DND-41 (cell line): ENCODE measurements at regions not wholly inside any gene's neighbourhood (a gene's known extent, or its start where the extent isn't known, plus 50 kb on each side); places are given as distances from the start of the nearest gene placed in this dataset.

Source experiments
- ATAC-seq: fragments of 200-7000 bp; cut with Tn5 transposase; 3 replicates; pipeline ENCODE4 v1.9.1; 2021; ENCODE audit warnings: low read depth; ENCODE audit not compliant: insufficient read depth
- DNase-seq: peaks from one replicate; pipeline ENCODE4 v3.0.0-alpha.2; 2020
- H2AFZ ChIP-seq: 2 replicates; pipeline ENCODE4 v1.6.0; 2012; ENCODE audit warnings: low read depth, low read length
- H3K27ac ChIP-seq: 2 replicates; pipeline ENCODE4 v1.5.1; 2012; ENCODE audit warnings: low read length, inconsistent platforms
- H3K27me3 ChIP-seq: fragments of 200-600 bp; sonication (generic); 2 replicates; pipeline ENCODE4 v1.6.0; 2012; ENCODE audit warnings: low read length, mild to moderate bottlenecking, inconsistent platforms; ENCODE audit not compliant: insufficient read depth, poor library complexity
- H3K36me3 ChIP-seq: 2 replicates; pipeline ENCODE4 v1.5.1; 2012; ENCODE audit warnings: low read length, inconsistent platforms; ENCODE audit not compliant: insufficient read depth
- H3K4me1 ChIP-seq: 2 replicates; pipeline ENCODE4 v1.5.1; 2012; ENCODE audit warnings: mild to moderate bottlenecking, low read length; ENCODE audit not compliant: insufficient read depth
- H3K4me2 ChIP-seq: 2 replicates; pipeline ENCODE4 v1.6.0; 2012; ENCODE audit warnings: mild to moderate bottlenecking, moderate library complexity, low read length, inconsistent platforms; ENCODE audit not compliant: insufficient read depth
- H3K4me3 ChIP-seq, 2 experiments: fragments of 200-600 bp in 1 of 2; shearing (Covaris generic) in 1 of 2; 2 replicates each; pipeline ENCODE4 v1.5.1; 2012 to 2016; ENCODE audit warnings: inconsistent platforms in 2 of 2, low read length in 2 of 2, mild to moderate bottlenecking in 2 of 2, low read depth in 1 of 2, moderate library complexity in 1 of 2
- H3K79me2 ChIP-seq: 2 replicates; pipeline ENCODE4 v1.6.0; 2012; ENCODE audit warnings: low read length, inconsistent platforms; ENCODE audit not compliant: insufficient read depth
- H3K9ac ChIP-seq: 2 replicates; pipeline ENCODE4 v1.6.0; 2012; ENCODE audit warnings: low read depth, mild to moderate bottlenecking, inconsistent platforms, low read length, moderate library complexity
- H3K9me3 ChIP-seq: 2 replicates; pipeline ENCODE4 v1.5.1; 2012; ENCODE audit warnings: low read length, moderate library complexity, mild to moderate bottlenecking, inconsistent platforms; ENCODE audit not compliant: insufficient read depth, severe bottlenecking
- H4K20me1 ChIP-seq: 2 replicates; pipeline ENCODE4 v1.6.0; 2012; ENCODE audit warnings: low read length; ENCODE audit not compliant: insufficient read depth
- EZH2 ChIP-seq: IDR thresholded peaks from 3 replicates; pipeline ENCODE4 v1.6.1; 2012; ENCODE audit warnings: borderline replicate concordance, low read depth, mild to moderate bottlenecking, moderate library complexity, low read length, inconsistent platforms; ENCODE audit not compliant: severe bottlenecking
- TF ChIP-seq, protein P1 (sequence below): IDR thresholded peaks from 2 replicates; pipeline ENCODE4 v1.5.1; 2012; ENCODE audit warnings: borderline replicate concordance, low read length, moderate library complexity, mild to moderate bottlenecking; ENCODE audit not compliant: poor library complexity, severe bottlenecking; ENCODE audit errors: extremely low read depth

- no peak for DNase-seq
- Histone ChIP-seq H3K9me3 (no peaks in the 10 kb centered on the region), H2AFZ (no peak overlapping the region)
Measured at GRCh38 chr16:51624080-51624775, 473.2 kb upstream of the SALL1 start.

GRCh38 chr16:51621610-51622009, 470.5 kb upstream of the SALL1 start:
- Histone ChIP-seq H3K4me2 (no peak overlapping the region), H3K27ac (no peak overlapping the region), H3K27me3 (no peaks in the 10 kb centered on the region), H4K20me1 (no peaks in the 10 kb centered on the region), H3K4me3 (no peak overlapping the region), H3K36me3 (no peaks in the 10 kb centered on the region), H3K79me2 (no peaks in the 10 kb centered on the region), H3K9me3 (no peaks in the 10 kb centered on the region), H2AFZ (no peak overlapping the region), H3K9ac (no peak overlapping the region), H3K4me1 (no peaks in the 10 kb centered on the region)
- ATAC-seq = no peak
- DNase-seq = no peak
- TF ChIP-seq, protein P1, sequence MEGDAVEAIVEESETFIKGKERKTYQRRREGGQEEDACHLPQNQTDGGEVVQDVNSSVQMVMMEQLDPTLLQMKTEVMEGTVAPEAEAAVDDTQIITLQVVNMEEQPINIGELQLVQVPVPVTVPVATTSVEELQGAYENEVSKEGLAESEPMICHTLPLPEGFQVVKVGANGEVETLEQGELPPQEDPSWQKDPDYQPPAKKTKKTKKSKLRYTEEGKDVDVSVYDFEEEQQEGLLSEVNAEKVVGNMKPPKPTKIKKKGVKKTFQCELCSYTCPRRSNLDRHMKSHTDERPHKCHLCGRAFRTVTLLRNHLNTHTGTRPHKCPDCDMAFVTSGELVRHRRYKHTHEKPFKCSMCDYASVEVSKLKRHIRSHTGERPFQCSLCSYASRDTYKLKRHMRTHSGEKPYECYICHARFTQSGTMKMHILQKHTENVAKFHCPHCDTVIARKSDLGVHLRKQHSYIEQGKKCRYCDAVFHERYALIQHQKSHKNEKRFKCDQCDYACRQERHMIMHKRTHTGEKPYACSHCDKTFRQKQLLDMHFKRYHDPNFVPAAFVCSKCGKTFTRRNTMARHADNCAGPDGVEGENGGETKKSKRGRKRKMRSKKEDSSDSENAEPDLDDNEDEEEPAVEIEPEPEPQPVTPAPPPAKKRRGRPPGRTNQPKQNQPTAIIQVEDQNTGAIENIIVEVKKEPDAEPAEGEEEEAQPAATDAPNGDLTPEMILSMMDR = no peak
- no peak for TF ChIP-seq EZH2

More at GRCh38 chr16:51624080-51624775, 473.2 kb upstream of the SALL1 start:
- no peak for ATAC-seq
- Histone ChIP-seq H3K36me3 (no peaks in the 10 kb centered on the region), H3K27ac (no peak overlapping the region), H3K4me1 (no peaks in the 10 kb centered on the region), H3K4me2 (no peak overlapping the region), H3K79me2 (no peaks in the 10 kb centered on the region), H3K4me3 (no peak overlapping the region), H3K27me3 (no peaks in the 10 kb centered on the region), H3K9ac (no peak overlapping the region), H4K20me1 (no peaks in the 10 kb centered on the region)
- TF ChIP-seq, protein P1 = no peak
- TF ChIP-seq EZH2 = no peak

- Histone ChIP-seq H2AFZ (no peak overlapping the region), H3K4me1 (no peaks in the 10 kb centered on the region), H4K20me1 (no peaks in the 10 kb centered on the region), H3K9me3 (no peaks in the 10 kb centered on the region), H3K9ac (no peak overlapping the region), H3K27me3 (no peaks in the 10 kb centered on the region), H3K36me3 (no peaks in the 10 kb centered on the region), H3K27ac (no peak overlapping the region), H3K4me2 (no peak overlapping the region), H3K4me3 (no peak overlapping the region), H3K79me2 (no peaks in the 10 kb centered on the region)
- no peak for DNase-seq
- TF ChIP-seq EZH2 = no peak
- TF ChIP-seq, protein P1 = no peak
- no peak for ATAC-seq
Measured at GRCh38 chr16:51615141-51615540, 464.1 kb upstream of the SALL1 start.
